ENCODE measurements at regions not wholly inside any gene's neighbourhood (a gene's known extent, or its start where the extent isn't known, plus 50 kb on each side); places are given as distances from the start of the nearest gene placed in this dataset.

GRCh38 chrX:134721766-134722532 lies 63.7 kb upstream of the PLAC1 start:
- no peak for DNase-seq (ENCODE audit: low spot score)
- TF ChIP-seq CTCF (conservative IDR thresholded peaks at IDR 0.05; ENCODE audit: low read depth) = no peak
- CTCF ChIA-PET = no interaction called here
- H3K27ac ChIP-seq = no peak overlapping the region
- POLR2A ChIA-PET (ENCODE audit: low non-redundant PET) = no interaction called here

GRCh38 chrX:134718966-134719317 lies 60.7 kb upstream of the PLAC1 start:
- no peak for TF ChIP-seq CTCF (conservative IDR thresholded peaks at IDR 0.05; ENCODE audit: low read depth)
- no peak for DNase-seq (ENCODE audit: low spot score)
- peak overlapping the region; percentile 84 for H3K27ac ChIP-seq
- CTCF ChIA-PET = no interaction called here
- POLR2A ChIA-PET (ENCODE audit: low non-redundant PET) = no interaction called here

GRCh38 chrX:134718105-134718965 lies 60.1 kb upstream of the PLAC1 start:
- ChIA-PET POLR2A (ENCODE audit: low non-redundant PET) (no interaction called here), CTCF (no interaction called here)
- DNase-seq (ENCODE audit: low spot score) = peak; percentile 76
- peak overlapping the region; percentile 84 for H3K27ac ChIP-seq
- TF ChIP-seq CTCF (conservative IDR thresholded peaks at IDR 0.05; ENCODE audit: low read depth) = no peak

GRCh38 chrX:134717698-134718097 lies 59.4 kb upstream of the PLAC1 start:
- DNase-seq (ENCODE audit: low spot score) = no peak
- ChIA-PET CTCF (no interaction called here), POLR2A (ENCODE audit: low non-redundant PET) (no interaction called here)
- peak overlapping the region; percentile 52; the same call in 1 of the 2 replicates for H3K27ac ChIP-seq
- TF ChIP-seq CTCF (conservative IDR thresholded peaks at IDR 0.05; ENCODE audit: low read depth) = no peak

- no peak overlapping the region for H3K27ac ChIP-seq
- DNase-seq (ENCODE audit: low spot score) = no peak
- ChIA-PET CTCF (no interaction called here), POLR2A (ENCODE audit: low non-redundant PET) (no interaction called here)
- no peak for TF ChIP-seq CTCF (conservative IDR thresholded peaks at IDR 0.05; ENCODE audit: low read depth)
Observed at GRCh38 chrX:134716620-134717012, 58.3 kb upstream of the PLAC1 start.

- ChIA-PET POLR2A (ENCODE audit: low non-redundant PET) (no interaction called here), CTCF (no interaction called here)
- no peak overlapping the region for H3K27ac ChIP-seq
- DNase-seq (ENCODE audit: low spot score) = no peak
- no peak for TF ChIP-seq CTCF (conservative IDR thresholded peaks at IDR 0.05; ENCODE audit: low read depth)
Observed at GRCh38 chrX:134715930-134716619, 57.8 kb upstream of the PLAC1 start.
